PFSK-1 (cell line): ENCODE measurements at regions not wholly inside any gene's neighbourhood (a gene's known extent, or its start where the extent isn't known, plus 50 kb on each side); places are given as distances from the start of the nearest gene placed in this dataset.

Experiments used
- FOXP2 ChIP-seq: optimal IDR thresholded peaks from 2 replicates; pipeline ENCODE3; 2011; ENCODE audit warnings: borderline replicate concordance, control low read depth, inconsistent platforms; ENCODE audit not compliant: insufficient read depth; ENCODE audit errors: extremely low read length, extremely low read depth
- POLR2AphosphoS5 ChIP-seq: IDR thresholded peaks from 2 replicates; pipeline ENCODE4 v1.6.1; 2012; ENCODE audit warnings: low read depth, mild to moderate bottlenecking, control low read depth, low read length, moderate library complexity
- REST ChIP-seq, 2 experiments: IDR thresholded peaks; 2 replicates each; pipeline versions ENCODE4 v1.6.1 to v1.8.0; 2011 to 2012; ENCODE audit warnings: low read depth in 2 of 2, low read length in 2 of 2, control low read depth in 1 of 2, inconsistent platforms in 1 of 2, mild to moderate bottlenecking in 1 of 2, moderate library complexity in 1 of 2; ENCODE audit not compliant: insufficient read depth in 1 of 2
- SIN3A ChIP-seq: IDR thresholded peaks from 2 replicates; pipeline ENCODE4 v1.6.1; 2012; ENCODE audit warnings: mild to moderate bottlenecking, low read length, moderate library complexity, borderline replicate concordance; ENCODE audit not compliant: insufficient read depth

- no peak for TF ChIP-seq REST (IDR thresholded peaks at IDR 0.05; ENCODE audit: insufficient read depth in 1 of 2, low read depth in 2 of 2, low read length in 2 of 2)
- TF ChIP-seq SIN3A, result no peak
- no peak for TF ChIP-seq POLR2AphosphoS5
- TF ChIP-seq FOXP2, result no peak
These were observed 889.3 kb downstream of the MAT2B start for GRCh38 chr5:164394686-164395194.
